Stimulated activated CD4-positive, alpha-beta T cell treated with anti-CD3 and anti-CD28 coated beads, Interleukin-4, amount 100 ng/mL, for 1 hour (primary cell): ENCODE measurements at regions not wholly inside any gene's neighbourhood (a gene's known extent, or its start where the extent isn't known, plus 50 kb on each side); places are given as distances from the start of the nearest gene placed in this dataset.
"Not testable (repeated sequence)": the region's sequence is repeated elsewhere in the genome, so short reads cannot be mapped to it uniquely, and the experiment has no call there.

ENCODE experiments used
- DNase-seq: peaks from one replicate; pipeline ENCODE4 v3.0.0-alpha.2; 2020

DNA sequence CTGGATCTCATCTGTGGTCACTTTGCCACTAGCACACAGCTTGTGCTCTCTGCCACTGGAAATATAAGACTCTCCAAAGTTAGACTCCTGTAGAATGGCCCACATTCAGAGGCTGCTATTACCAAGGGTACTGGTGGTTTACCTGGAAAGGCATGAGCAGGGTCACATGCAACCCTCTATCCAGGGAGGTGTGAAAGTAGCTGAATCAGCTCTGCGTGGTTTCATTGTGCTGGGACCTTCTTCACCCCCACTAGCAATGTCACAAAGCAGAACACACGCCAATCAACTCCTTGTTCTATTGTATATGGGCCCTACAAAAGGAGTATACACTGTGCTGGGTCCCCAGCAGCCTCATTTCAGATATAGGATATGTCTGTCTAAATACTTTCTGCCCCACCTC lies 353.6 kb upstream of the AUTS2 start:
- DNase-seq: no peak

DNA sequence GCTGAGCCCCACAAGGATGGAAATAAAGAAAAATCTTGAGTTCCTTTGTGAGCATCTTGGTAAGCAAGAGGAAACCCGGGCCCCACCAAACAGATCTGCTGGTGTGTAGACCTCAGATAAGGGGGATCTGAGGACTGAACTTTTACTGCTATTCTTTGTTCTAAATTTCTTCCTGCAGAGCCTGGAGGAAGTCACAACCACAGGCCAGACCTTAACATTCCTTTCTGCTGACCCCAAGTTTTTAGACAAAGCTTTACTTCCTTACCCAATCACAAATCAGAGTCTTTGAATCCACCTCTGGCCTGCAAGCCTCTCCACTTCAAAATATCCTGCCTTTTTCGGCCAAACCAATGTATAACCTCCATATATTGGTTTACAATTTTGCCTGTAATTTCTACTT lies 352.6 kb upstream of the AUTS2 start:
- no peak for DNase-seq

DNA sequence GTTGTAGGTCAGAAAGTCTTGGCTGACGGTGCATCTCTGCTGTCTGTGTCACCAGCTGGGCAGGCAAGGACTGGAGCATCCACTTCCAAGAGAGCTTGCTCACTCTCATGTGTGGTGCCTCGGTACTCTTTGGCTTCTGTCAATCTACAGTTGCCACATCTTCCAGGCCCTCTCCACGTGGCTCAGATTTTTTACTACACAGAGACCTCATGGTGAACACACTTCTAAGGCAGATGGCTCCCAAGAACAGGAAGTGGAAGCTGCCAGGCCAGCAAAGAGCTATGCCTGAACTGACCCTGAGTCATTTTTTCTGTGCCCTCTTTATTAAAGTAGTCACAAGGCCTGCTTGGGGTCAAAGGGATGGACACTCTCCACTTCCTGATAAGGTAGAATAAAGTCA lies 351.5 kb upstream of the AUTS2 start:
- no peak for DNase-seq

DNA sequence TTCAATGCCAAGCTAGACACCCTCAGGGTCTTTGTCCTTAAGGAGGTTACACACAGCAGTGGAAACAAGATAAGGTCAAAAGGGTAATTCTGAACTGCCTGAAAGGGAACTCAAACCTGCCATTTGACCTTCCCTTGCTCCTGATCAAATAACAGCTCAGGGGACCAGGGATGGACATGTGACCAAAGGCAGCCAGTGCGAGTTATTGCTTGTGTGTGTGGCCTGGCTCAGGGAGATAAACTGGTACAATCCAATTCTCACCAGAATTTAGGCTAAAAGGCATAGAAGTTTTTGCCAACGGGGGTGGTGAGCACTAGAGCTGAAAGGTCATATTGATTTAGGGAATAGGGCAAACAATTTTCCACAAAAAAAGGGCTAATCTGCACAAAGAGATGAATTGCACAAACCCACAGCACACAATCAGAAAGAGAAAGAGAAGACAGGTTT lies 349.9 kb upstream of the AUTS2 start:
- not testable (repeated sequence) for DNase-seq

- DNase-seq: no peak
Observed at GRCh38 chr7:69250958-69251357, 347.3 kb upstream of the AUTS2 start.

DNA sequence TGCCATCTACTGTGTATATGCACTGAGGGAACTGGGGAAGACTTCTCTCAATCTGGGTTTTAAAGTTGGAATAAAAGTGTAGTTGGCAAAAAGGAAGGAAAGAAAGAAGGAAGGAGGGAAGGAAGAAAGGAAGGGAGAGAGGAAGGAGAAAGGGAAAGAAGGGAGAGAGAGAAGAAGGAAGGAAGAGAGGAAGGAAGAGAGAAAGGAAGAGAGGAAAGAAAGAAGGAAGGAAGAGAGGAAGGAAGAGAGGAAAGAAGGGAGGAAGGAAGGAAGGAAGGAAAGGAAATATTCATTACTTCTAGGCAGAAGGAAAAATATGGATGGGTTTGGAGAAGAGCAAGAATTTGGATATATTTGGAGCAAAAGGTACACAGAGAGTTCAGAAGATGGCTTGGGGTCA lies 343.6 kb upstream of the AUTS2 start:
- no peak for DNase-seq

GRCh38 chr7:69256634-69257081 lies 341.6 kb upstream of the AUTS2 start:
- DNase-seq: no peak

- DNase-seq: no peak
Observed at GRCh38 chr7:69257592-69257991, 340.7 kb upstream of the AUTS2 start.

- no peak for DNase-seq
Observed at GRCh38 chr7:69259445-69259844, 338.8 kb upstream of the AUTS2 start.

GRCh38 chr7:69260023-69260422 lies 338.3 kb upstream of the AUTS2 start:
- DNase-seq: no peak

- no peak for DNase-seq
Observed at GRCh38 chr7:69263550-69263949, 334.7 kb upstream of the AUTS2 start.

DNA sequence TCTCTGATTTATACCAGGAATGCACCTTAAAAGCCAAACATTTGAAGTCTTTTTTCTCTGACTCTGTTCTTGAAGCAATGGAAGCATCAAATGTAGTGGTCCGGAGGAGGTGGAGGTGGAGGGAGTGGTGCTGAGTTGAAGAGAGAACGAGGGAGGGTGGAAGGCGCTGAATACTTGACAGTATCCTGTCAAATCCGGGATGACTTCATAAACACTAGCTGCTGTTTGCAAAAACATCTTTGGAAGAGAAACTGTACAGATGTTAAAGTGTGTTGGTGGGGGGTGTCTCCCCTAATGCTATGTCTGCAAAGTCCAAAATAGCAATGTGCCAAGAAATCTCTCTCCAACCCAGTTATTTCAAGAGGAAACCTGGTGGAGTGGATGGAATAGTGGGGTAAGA lies 328.5 kb upstream of the AUTS2 start:
- DNase-seq: no peak

DNA sequence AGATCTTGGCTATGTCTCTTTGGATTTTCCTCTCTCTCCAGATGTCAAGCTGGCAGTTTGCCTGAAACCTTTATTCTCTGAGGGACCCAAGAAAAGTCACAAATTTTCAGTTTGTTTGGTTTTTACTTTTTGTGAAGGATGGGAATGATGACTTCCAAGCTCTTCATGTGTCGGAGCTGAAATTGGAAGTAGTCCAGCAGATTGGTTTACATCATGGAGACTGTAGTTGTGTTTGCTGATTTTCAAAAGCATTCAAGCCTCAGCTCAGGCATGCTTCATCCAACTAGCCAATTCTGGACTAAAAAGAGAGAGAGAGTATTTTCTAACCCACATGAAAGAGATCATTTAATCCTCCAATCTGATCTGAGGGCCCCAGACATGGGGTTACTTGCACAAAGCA lies 326.2 kb upstream of the AUTS2 start:
- DNase-seq: no peak

- DNase-seq: no peak
Observed at GRCh38 chr7:69276011-69276729, 322.1 kb upstream of the AUTS2 start.

- no peak for DNase-seq
Observed at GRCh38 chr7:69277366-69277765, 320.9 kb upstream of the AUTS2 start.

DNA sequence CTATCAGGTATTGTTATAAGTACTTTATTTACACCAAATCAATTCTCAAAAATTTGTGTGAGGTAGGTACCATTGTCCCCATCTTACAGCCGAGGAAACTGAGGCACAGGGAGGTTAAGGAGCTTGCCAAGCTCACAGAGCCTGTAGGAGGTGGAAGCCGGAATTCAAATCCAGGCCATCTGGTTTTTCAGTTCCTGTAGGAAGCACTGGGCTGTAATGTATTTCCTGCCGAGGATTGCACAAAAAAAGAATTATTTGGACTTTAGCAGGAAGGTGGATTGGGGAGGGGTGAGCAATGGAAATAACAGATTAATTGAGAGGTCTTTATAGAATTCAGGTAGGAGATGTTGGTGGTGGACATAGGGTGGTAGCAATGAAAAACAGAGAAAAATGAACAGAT lies 315.3 kb upstream of the AUTS2 start:
- DNase-seq: no peak

- DNase-seq: no peak
Observed at GRCh38 chr7:69283421-69283820, 314.9 kb upstream of the AUTS2 start.

DNA sequence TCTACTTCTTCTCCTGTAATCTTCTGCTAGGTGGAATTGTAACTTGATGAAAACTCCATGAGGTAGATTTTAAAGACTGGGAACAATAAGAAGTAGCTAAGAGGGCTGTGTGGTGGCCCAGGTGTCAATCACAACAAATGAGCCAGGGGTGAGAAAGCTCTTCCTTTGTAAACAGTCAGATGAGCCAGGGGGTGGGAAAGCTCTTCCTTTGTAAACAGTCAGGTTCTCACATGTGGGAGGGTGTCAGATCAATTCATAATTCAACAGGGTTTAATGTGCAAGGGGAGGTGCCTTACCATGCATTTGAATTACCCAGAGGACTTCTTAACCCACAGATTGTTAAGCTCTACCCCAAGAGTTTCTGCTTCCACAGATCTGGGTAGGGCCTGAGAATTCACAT lies 312.4 kb upstream of the AUTS2 start:
- no peak for DNase-seq

- DNase-seq: no peak
Observed at GRCh38 chr7:69295977-69296376, 302.3 kb upstream of the AUTS2 start.

DNA sequence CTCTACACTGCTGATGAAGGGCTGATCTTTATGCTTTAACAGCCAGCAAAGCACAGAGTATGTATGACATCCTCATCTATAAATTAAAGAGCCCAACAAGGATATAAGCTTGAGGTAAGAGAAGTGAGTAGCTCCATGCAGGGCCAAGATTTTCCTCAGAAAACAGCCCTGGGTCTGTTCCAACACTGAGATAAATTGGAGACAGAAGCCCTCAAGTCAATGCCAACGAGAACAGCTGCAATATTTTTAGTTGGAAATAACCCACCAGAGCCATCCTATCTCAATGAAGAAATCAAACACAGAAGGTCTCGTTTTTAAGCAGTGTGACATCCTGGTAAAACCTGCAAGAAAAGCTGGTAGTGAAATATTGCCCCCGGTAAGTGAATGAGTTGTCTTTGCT lies 297.0 kb upstream of the AUTS2 start:
- no peak for DNase-seq

GRCh38 chr7:69309601-69310000 lies 288.7 kb upstream of the AUTS2 start:
- no peak for DNase-seq

DNA sequence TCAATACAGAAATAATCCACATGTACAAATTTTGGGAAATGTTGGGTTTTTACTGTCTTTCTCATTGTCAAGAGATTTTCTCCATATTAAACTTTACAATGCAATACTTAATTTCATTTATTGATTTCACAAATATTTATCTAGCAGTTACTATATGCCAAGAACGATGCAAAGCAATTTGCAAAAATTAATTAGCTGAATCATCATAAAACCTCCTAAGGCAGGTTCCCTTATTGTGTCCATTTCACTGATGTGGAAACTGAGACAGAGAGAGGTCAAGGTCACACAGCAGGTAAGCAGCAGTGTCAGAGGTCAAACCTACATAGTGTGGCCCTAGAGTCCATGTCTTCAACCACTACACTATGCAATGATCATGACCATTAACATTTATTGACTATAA lies 286.8 kb upstream of the AUTS2 start:
- no peak for DNase-seq

- DNase-seq: not testable (repeated sequence)
Observed at GRCh38 chr7:69313852-69314251, 284.4 kb upstream of the AUTS2 start.

DNA sequence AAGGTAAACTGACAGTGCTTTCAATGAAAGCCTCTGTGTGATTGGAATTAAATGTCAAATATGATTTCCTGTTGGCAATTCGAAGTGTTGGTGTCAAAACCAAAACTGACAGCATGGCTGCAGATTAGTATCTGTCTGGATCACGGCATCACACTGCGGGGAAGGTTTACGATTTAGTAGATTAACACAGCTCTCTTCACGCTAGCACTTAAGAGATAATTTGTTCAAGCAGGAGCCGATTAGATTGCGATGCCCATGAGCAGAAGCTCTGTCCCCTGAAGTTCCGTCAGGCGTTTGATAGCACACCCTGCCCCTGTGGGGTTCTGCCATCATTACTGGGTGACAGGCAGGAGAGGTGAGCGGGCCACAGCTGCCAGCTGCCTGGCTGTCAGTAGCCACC lies 279.5 kb upstream of the AUTS2 start:
- no peak for DNase-seq

- no peak for DNase-seq
Observed at GRCh38 chr7:69328516-69328915, 269.8 kb upstream of the AUTS2 start.
